ENCODE measurements at regions not wholly inside any gene's neighbourhood (a gene's known extent, or its start where the extent isn't known, plus 50 kb on each side); places are given as distances from the start of the nearest gene placed in this dataset.

GRCh38 chr2:223314811-223315210 lies 262.8 kb downstream of the KCNE4 start:
- Mint-ChIP-seq H3K9me3 (peaks cover 0 to 2% of the 10 kb centered on the region in 2 donors), H3K4me3 (no peak overlapping the region), H3K27ac (no peak overlapping the region), H3K27me3 (ENCODE audit: low read depth in 2 of 2) (no peaks in the 10 kb centered on the region), H3K36me3 (no peaks in the 10 kb centered on the region), H3K4me1 (no peaks in the 10 kb centered on the region)
- TF ChIP-seq CTCF (IDR thresholded peaks at IDR 0.05), result no peak
- Histone ChIP-seq H3K27me3 (ENCODE audit: control insufficient read depth, insufficient read depth, low read length) (no peaks in the 10 kb centered on the region), H3K9me3 (ENCODE audit: control insufficient read depth, insufficient read depth, low read length) (no peaks in the 10 kb centered on the region), H3K4me1 (ENCODE audit: control insufficient read depth, insufficient read depth, low read length) (no peaks in the 10 kb centered on the region), H3K27ac (ENCODE audit: low read length) (no peak overlapping the region), H3K4me3 (ENCODE audit: low read length) (no peak overlapping the region), H3K36me3 (ENCODE audit: control insufficient read depth, insufficient read depth, low read length) (no peaks in the 10 kb centered on the region)
- no peak for ATAC-seq
- 89% methylated on average over 1 of the region's 2 CpGs for WGBS (ENCODE audit: insufficient coverage)
- intact Hi-C loops (cut with micrococcal nuclease), result no loop called here
- DNase-seq, result no peak

- Mint-ChIP-seq H3K4me1 (no peaks in the 10 kb centered on the region), H3K27me3 (ENCODE audit: low read depth in 2 of 2) (no peaks in the 10 kb centered on the region), H3K27ac (no peak overlapping the region), H3K36me3 (no peaks in the 10 kb centered on the region), H3K9me3 (peaks cover 0 to 2% of the 10 kb centered on the region in 2 donors), H3K4me3 (no peak overlapping the region)
- no peak for ATAC-seq
- Histone ChIP-seq H3K27me3 (ENCODE audit: control insufficient read depth, insufficient read depth, low read length) (no peaks in the 10 kb centered on the region), H3K4me1 (ENCODE audit: control insufficient read depth, insufficient read depth, low read length) (no peaks in the 10 kb centered on the region), H3K36me3 (ENCODE audit: control insufficient read depth, insufficient read depth, low read length) (no peaks in the 10 kb centered on the region), H3K4me3 (ENCODE audit: low read length) (no peak overlapping the region), H3K9me3 (ENCODE audit: control insufficient read depth, insufficient read depth, low read length) (no peaks in the 10 kb centered on the region), H3K27ac (ENCODE audit: low read length) (no peak overlapping the region)
- 78% methylated on average over 3 of the region's 3 CpGs for WGBS (ENCODE audit: insufficient coverage)
- TF ChIP-seq CTCF (IDR thresholded peaks at IDR 0.05), result no peak
- DNase-seq, result no peak
- intact Hi-C loops (cut with micrococcal nuclease), result no loop called here
Measured at GRCh38 chr2:223315813-223316212, 263.8 kb downstream of the KCNE4 start.

- intact Hi-C loops (cut with micrococcal nuclease), result no loop called here
- no peaks in the 10 kb centered on the region for H3K4me1 Mint-ChIP-seq
- H3K36me3 Mint-ChIP-seq, result no peaks in the 10 kb centered on the region
- no peaks in the 10 kb centered on the region for H3K36me3 ChIP-seq (ENCODE audit: control insufficient read depth, insufficient read depth, low read length)
- peaks cover 0 to 2% of the 10 kb centered on the region in 2 donors for H3K9me3 Mint-ChIP-seq
- no peak overlapping the region for H3K4me3 Mint-ChIP-seq
- WGBS (ENCODE audit: insufficient coverage), result 91% methylated on average over 2 of the region's 4 CpGs
- H3K27me3 Mint-ChIP-seq (ENCODE audit: low read depth in 2 of 2), result no peaks in the 10 kb centered on the region
- TF ChIP-seq CTCF (IDR thresholded peaks at IDR 0.05), result no peak
- no peak for ATAC-seq
- no peak overlapping the region for H3K4me3 ChIP-seq (ENCODE audit: low read length)
- no peak for DNase-seq
- no peak overlapping the region for H3K27ac Mint-ChIP-seq
- H3K9me3 ChIP-seq (ENCODE audit: control insufficient read depth, insufficient read depth, low read length), result no peaks in the 10 kb centered on the region
- H3K27me3 ChIP-seq (ENCODE audit: control insufficient read depth, insufficient read depth, low read length), result no peaks in the 10 kb centered on the region
- H3K4me1 ChIP-seq (ENCODE audit: control insufficient read depth, insufficient read depth, low read length), result no peaks in the 10 kb centered on the region
- H3K27ac ChIP-seq (ENCODE audit: low read length), result no peak overlapping the region
Measured at GRCh38 chr2:223316342-223316741, 264.4 kb downstream of the KCNE4 start.

GRCh38 chr2:223319601-223320000 lies 267.6 kb downstream of the KCNE4 start:
- TF ChIP-seq CTCF (IDR thresholded peaks at IDR 0.05), result no peak
- H3K4me1 ChIP-seq (ENCODE audit: control insufficient read depth, insufficient read depth, low read length), result no peaks in the 10 kb centered on the region
- Mint-ChIP-seq H3K27me3 (ENCODE audit: low read depth in 2 of 2) (no peaks in the 10 kb centered on the region), H3K27ac (no peak overlapping the region), H3K4me1 (no peaks in the 10 kb centered on the region), H3K36me3 (no peaks in the 10 kb centered on the region), H3K4me3 (no peak overlapping the region), H3K9me3 (peaks cover 0 to 3% of the 10 kb centered on the region in 2 donors)
- no peaks in the 10 kb centered on the region for H3K36me3 ChIP-seq (ENCODE audit: control insufficient read depth, insufficient read depth, low read length)
- H3K4me3 ChIP-seq (ENCODE audit: low read length), result no peak overlapping the region
- no peak overlapping the region for H3K27ac ChIP-seq (ENCODE audit: low read length)
- DNase-seq (no peak), ATAC-seq (no peak)
- no peaks in the 10 kb centered on the region for H3K27me3 ChIP-seq (ENCODE audit: control insufficient read depth, insufficient read depth, low read length)
- intact Hi-C loops (cut with micrococcal nuclease), result no loop called here
- H3K9me3 ChIP-seq (ENCODE audit: control insufficient read depth, insufficient read depth, low read length), result no peaks in the 10 kb centered on the region
